HG03045 (cell line): ENCODE measurements at regions not wholly inside any gene's neighbourhood (a gene's known extent, or its start where the extent isn't known, plus 50 kb on each side); places are given as distances from the start of the nearest gene placed in this dataset.
"Not testable (repeated sequence)": the region's sequence is repeated elsewhere in the genome, so short reads cannot be mapped to it uniquely, and the experiment has no call there.

ENCODE experiments used
- ATAC-seq: cut with Tn5 transposase; IDR thresholded peaks from one replicate; pipeline ENCODE4 v1.9.1; 2021; ENCODE audit warnings: mild to moderate bottlenecking, moderate library complexity; ENCODE audit not compliant: unreplicated experiment

DNA sequence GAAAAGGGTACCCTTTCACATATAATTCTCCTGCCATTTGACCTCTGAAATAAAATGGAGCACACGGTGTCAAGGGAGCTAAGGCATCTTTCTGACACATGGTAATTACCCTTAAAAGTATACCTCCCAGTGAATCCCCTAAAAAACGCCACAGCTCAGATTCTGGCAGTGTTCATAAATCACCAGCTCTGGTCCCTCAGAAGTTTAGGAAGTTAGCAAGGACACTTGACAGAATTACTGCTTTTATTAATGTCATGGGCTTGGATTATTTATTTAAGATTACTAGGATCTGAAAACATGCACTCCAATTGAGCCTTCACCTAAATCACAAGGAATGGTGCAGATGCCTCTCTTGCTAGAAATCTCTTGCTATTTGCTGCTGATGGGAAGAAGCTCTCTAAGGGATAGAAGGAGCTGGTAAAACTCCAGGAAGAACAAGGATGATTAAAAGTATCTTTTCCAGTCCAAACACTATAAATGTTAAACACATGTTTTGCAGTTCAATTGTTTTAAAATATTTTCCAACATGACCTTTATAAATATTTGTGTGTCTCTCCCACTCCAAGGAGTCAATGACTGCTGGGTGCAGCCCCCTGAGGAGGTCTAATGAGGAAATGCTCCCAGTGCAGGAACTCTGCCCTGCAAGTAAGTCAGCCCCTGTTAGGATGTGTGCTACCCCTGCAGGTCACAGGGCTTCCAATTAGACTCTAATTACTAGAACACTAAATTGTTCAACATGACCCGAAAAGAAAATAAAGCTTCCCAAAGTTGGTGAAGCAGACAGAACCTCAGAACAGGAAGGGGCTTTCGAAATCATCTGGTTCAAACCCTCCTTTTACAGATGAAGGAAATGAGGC, 230.3 kb downstream of the TFAP2A start:
- no peak for ATAC-seq

DNA sequence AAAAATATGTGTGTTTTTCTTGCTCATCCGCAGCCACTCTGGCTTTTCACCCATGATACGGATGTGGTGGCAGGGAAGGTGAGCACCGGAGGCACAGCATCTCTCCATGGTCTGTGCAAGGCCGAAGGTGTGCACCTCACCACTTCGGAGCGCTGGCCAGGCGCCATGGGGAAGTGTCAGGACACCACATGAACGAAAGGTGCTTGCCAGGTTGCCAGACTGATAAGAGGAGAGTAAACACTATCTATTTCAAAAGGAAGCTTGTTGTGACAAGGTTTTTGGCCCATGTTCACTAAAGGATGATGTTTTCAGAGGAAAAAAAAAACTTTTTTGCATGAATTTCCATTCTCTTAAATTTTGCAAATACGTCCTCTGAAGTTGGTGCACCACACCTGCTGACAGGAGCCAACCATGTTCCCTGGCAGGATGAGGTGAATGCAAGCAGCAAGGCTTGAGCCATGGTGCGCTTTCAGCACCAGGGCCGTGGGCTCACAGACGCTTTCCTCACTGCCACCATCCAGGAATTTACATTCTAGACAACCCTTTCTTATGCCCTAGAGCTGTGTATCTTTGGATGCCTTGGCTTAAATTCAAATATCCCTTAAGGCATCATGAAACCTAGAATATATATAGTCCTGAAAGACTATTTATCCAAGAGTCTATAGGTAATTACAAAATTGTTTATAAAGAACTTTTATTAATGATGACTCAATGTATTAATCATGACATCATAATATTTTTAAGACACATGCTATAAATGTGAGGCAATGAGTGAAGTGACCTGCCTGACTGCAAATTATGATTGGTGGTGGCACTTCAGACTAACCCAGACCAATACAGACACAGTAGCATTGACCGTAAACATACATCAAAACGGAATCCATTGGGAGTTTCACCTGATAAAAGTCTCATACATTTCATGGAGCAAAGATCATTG, 234.5 kb downstream of the TFAP2A start:
- ATAC-seq = no peak

DNA sequence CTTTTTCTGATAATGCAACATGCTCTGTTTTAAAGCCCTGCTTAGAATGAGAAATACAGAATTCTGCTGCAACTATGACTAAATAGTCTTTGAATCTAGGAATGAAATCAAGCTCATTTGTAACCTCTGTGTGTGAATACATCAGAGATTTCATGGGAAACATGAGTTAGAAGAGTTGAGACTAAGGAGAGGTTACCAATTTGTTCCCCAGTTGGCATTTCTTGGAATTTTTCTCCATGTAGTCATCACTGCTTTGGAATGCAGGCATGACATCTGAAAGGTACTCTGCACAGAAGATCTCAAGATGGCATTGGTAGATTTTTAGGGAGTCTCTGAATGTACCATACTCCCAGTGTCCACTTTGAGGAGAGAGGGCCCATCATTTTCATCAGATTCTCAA, 237.2 kb downstream of the TFAP2A start:
- no peak for ATAC-seq

DNA sequence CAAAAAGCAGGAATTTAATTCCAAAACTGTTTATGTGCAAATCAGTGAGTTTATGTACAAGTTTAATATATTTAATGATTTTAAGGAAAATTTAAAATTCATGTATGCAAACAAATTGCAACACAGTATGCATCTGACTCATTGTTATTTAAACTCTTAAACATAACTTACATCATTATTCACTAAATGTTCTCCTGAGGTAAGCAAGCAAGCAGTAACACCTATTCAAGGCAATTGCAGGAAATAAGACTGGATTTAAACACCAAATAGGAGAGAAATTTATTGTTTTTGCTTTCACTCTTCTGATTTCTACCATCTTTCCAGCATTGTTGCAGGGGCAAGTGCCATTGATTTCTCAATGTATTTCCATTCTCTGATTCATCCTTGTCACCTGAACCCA, 239.5 kb downstream of the TFAP2A start:
- ATAC-seq = no peak

DNA sequence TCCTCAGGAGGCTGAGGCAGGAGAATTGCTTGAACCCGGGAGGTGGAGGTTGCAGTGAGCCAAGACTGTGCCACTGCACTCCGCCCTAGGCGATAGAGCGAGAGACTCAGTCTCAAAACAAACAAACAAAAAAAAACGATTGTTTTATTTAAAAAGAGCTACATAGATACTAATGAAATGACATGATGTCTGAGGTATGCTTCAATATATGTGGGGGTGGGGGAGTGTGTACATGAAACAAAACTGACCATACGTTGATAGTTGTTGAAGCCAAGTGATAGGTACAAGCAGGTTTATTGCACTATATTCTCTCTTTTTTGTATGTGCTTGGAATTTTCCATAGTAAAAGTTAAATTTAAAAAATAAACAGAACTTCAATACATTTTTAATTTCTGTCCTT, 240.1 kb downstream of the TFAP2A start:
- ATAC-seq = no peak

DNA sequence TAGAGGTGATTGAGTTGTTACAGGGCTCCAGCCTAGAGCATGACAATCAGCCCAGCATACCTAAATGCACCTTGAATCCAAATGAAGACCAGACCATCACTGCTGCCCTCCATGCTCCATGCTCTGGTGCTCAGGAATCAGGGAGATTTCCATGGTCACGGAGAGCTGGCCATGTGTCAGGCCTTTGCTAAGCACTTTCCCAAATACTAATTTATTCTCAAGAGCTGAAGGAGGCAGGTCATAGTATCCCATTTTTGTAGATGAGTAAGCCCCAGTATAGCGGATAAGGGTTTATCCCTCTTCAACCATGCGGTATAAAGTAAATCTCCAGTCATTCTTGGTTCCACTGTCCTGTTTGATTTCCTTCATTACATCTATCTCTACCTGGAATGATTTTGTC, 240.8 kb downstream of the TFAP2A start:
- no peak for ATAC-seq

DNA sequence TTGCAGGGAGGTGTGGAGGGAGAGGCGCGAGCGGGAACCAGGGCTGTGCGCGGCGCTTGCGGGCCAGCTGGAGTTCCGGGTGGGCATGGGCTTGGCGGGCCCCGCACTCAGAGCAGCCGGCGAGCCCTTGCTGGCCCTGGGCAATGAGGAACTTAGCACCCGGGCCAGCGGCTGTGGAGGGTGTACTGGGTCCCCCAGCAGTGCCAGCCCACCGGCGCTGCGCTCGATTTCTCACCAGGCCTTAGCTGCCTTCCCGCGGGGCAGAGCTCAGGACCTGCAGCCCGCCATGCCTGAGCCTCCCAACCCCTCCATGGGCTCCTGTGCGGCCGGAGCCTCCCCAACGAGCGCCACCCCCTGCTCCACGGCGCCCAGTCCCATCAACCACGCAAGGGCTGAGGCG, 243.2 kb downstream of the TFAP2A start:
- ATAC-seq = not testable (repeated sequence)

DNA sequence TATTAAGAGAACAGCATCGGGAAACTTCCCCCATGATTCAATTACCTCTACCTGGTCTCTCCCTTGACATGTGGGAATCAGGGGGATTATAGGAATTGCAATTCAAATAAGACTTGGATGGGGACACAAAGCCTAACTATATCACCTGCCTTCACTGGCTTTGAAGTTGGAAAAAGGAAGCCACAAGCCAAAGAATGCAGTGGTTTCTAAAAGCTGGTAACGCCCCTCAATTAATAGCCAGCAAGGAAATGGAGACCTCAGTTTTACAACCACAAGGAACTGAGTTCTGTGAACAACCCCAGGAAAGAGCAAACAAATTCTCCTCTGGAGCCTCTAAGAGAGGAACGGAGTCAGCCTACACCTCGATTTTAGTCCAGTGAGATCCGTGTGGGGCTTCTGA, 244.1 kb downstream of the TFAP2A start:
- no peak for ATAC-seq

DNA sequence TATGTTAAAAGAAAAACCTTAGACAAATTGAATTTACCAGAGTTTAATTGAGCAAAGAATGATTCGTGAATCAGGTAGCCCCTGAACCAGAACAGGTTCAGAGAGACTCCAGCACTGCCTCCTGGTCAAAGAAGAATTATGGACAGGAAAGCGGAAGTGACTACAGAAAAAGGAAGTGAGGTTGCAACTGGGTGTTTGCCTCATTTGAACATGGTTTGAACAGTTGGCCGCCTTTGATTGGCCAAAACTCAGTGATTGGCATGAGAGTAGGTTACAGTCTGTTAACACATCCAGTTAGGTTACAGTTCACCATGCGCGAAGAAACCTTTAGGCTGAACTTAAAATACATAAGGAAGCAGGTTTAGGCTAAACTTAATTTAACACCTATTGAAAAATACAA, 248.8 kb downstream of the TFAP2A start:
- ATAC-seq = no peak

DNA sequence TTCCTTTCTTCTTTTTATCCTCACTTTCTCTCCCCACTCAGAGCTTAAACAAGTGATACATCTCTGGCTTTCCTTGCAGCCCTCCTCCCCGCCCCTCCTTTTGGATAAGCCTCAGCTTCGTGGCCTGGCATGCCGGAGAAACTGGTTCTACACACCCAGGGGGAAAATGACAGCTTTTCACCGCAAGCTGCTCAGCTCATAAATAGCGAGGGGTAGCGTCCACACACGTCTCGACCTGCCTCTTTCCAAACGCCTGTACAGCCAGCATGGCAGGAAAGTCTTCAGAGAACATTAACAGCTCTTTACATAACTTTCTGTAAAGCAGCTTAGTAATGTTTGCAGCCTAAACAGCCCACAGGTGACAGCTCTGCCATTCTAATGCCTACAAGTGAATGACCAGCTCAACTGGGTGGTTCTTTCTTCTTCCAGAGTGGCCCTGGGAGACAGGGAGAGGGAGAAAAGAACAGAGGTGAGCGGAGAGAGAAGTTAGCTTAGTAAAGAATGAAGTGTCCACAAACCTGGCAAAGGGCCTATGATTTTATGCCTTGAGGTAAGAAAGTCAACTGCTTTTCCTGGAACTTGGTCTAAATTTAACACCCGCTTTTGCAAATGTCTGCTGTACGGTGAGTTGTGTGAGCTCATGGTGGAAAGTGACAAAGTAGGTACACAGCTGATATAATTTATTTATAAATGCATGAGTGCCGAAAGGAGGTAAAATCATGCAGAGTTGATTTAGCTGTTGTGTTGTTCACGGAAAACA, 251.5 kb downstream of the TFAP2A start:
- ATAC-seq = no peak

DNA sequence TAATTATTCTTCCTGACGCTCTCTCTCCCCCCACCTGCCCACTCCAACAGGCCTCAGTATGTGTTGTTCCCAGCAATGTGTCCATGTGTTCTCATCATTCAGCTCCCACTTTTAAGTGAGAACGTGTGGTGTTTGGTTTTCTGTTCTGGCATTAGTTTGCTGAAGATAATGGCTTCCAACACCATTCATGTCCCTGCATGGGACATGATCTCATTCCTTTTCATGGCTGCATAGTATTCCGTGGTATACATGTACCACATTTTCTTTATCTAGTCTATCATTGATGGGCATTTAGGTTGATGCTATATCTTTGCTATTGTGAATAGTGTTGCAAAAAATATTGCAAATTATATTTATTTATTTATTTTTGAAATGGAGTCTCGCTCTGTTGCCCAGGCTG, 258.0 kb downstream of the TFAP2A start:
- no peak for ATAC-seq

DNA sequence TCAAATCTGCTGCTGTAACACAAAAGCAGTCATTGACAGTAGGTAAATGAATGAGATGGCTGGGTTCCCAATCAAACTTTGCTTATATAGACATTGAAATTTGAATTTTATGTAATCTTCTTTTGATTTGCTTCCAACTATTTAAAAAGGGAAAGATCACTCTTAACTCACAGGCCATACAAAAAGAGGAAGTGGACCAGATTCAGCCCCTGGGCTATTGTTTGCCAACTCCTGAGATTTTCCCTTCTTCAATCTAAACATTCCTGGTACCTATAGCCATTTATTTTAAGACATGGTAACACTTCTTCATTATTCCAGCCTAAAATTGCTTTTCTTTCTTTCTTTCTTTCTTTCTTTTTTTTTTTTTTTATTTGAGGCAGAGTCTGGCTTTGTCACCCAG, 260.6 kb downstream of the TFAP2A start:
- no peak for ATAC-seq

DNA sequence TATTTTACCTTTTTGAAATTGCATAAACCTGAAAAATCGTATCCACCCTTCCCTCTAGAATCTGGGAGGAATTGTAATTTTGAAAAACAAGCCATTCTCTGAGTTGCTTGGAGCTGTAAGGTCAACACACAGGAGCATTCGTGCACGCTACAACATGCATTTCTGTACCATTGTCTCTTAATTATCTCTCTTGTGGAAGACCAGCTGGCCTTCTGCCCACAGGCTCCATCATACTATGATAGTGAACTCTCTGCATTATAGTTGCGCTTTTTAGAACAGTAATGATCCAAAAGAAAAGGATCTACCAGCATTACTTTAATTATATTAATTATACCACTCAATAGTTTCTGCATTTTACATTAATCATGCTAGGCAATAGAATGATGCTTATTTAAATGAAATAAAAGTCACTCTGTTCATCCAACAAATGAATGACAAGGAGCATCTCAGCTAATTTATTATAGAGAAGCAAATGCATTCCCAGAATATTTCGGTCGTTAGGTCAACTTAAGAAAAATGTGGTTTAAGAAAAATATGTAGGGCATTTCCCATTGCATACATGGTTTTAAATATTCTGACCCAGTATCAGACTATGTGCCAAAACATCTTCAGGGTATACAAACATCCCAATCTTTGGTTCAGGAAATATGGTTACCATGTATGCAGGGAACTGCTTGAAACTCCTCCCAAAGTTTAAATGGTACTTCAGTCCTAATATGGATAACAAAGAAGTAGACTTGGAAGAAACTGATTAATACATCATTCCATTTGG, 263.5 kb downstream of the TFAP2A start:
- ATAC-seq = no peak

DNA sequence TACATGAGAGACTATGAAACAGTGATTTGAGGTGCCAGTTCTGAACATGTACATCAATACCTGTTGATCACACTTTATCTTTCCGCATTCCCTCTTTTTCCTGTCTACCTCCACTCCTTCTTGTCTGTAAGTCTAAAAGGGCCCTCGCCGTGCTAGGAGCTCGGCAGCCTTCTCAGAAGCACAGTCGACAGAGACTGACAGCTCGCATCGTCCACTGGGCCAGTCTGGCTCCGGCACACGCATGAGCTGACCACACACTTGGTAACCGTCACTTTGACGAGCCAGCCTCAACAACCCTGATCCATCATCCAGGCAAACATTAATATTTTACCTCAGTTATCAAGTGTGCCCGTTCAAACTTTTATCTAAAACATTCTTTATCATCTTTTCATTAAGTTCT, 265.3 kb downstream of the TFAP2A start:
- no peak for ATAC-seq

DNA sequence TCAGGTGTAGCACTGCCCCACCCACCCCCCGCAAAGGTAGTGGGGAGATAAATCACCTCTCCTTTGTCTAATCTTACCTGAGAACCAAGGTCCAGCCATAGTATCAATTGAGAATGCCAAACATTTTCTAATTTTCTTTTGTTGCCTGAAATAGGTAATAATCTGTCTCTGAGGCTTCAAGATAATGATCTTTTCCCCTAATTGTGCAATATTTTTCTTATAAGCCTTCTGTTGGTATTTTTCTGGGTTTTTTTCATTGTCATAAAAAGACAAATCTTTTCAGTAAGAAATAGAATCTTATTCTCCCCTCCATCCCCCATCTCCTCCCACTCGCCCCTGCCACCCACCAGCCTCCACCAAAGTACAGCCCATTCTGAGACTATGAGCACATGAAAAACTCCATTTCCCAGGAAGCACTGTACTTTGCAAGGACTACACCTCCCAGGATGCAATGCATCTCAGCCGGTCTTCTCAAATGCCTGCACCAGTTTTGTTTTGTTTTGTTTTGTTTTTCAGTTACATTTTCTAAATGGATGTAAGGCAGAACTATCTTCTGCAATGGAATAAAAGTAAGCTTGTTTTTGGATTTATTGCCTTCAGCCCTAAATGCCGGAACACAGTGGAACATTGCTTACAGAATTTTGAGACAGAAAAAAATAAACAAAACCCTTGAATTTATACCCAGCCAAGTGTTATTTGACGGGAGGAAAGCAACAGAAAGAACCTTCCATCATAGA, 268.0 kb downstream of the TFAP2A start:
- peak; percentile 96 for ATAC-seq

DNA sequence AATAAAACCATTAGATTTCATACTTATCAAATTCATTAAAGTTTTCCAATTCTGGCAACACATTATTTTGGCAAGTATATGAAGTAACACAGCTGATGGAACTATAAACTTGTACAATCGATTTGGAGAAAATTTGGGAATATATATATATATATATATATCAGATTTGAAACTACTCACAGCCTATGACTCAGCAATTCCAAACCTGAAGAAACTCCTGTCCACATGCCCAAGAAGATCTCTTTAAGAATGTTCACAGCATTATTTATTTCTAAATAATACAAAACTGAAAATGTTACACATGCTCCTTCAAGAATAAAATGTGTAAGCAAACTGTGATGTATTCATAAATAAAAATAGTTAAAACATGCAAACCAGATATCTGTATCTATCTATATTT, 270.1 kb downstream of the TFAP2A start:
- ATAC-seq = no peak

DNA sequence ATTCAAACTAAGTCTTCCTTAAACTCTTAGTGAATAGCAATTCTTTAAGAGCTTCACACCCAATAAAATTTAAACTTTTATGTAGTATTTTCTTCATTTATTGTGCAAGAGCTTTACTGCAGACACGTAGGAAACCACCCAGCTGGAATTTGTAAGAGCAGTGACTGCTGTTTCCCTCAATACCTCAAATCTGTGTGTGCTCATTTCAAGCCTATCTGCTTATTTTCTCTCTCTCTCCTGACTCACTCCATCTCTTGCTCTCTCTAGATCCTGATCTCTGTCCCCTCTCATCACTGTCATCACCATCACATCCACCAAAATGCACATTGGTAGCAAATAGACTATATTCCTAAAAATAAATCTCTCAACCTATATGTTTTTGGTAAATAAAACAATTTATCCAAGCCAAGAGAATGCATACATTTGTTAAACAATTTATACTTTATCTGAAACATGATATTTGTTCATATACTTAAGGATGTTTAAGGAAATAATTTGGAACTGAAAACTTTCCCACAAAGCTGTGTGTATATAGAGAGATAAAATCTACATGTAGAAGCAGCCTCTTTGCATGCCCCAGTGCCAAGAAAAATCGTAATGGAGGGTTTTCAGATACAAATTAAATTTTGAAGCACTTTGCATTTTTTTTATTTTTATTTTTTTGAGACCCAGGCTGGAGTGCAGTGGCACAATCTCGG, 273.0 kb downstream of the TFAP2A start:
- ATAC-seq = no peak

DNA sequence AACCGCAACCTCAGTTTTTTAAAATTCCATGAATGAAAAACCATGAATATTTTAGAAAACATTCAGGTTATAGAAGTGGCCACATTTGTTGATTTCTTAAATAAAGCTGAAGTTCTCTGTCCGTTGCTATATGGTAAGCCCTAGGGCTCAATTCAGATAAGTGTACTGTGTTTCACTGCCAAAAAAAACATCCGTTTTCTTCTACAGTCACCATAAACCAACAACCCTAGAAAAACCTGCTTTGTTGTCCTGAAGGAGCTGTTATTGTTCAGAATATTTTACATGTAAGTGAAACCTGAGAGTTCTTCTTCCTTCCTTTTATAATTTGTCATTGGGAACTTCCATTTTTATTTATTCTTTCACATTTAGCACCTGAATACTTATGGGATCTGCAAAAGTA, 274.1 kb downstream of the TFAP2A start:
- ATAC-seq = no peak

DNA sequence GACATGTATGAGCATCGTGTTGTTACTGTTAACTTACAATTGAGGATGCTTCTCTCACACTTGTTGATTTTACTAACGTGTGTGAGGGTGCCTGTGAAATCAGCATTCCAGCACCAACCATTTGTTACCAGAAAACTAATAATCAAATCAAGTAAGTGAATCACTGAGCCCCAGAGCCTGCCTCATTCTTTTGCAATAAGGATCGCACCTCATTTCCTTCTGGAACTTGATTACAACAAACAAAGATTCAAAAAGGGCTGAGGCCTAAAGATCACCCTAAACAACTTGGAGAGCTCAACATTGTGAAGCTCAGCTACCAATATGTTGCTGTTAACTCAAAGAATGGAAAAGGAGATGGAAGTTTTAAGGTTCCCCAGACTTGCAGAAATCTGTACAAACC, 274.7 kb downstream of the TFAP2A start:
- no peak for ATAC-seq
